GM12878 (cell line): ENCODE measurements at regions not wholly inside any gene's neighbourhood (a gene's known extent, or its start where the extent isn't known, plus 50 kb on each side); places are given as distances from the start of the nearest gene placed in this dataset.

Experiments used
- ATAC-seq: fragments of 200-7000 bp; cut with Tn5 transposase; 3 replicates; pipeline ENCODE4 v1.9.1; 2020; ENCODE audit warnings: mild to moderate bottlenecking, moderate library complexity
- BruUV-seq: library from RNA; stranded (reverse); fragments of 400-500 nt; replicated peaks from 2 replicates; lab custom pipeline; 2021; lab: Mats Ljungman, UMichigan
- CTCF ChIA-PET: fragments of 300-600 bp; sonication (Branson Sonifier 250); formaldehyde crosslinking; extraction: SDS; loops from one replicate; lab custom pipeline; 2021; ENCODE audit warnings: inconsistent platforms; lab: Yijun Ruan, JAX
- POLR2A ChIA-PET: fragments of 350-600 bp; formaldehyde crosslinking; extraction: SDS; loops from one replicate; lab custom pipeline; 2021; ENCODE audit warnings: inconsistent platforms; lab: Charles Lee
- RAD21 ChIA-PET: fragments of 300-600 bp; sonication (Branson Sonifier 250); formaldehyde crosslinking; loops from one replicate; lab custom pipeline; 2023; ENCODE audit warnings: antibody characterized with exemption; ENCODE audit not compliant: unreplicated experiment; lab: Charles Lee
- SMC1A ChIA-PET: fragments of 300-600 bp; sonication (Branson Sonifier 250); formaldehyde crosslinking; loops from one replicate; lab custom pipeline; 2023; ENCODE audit not compliant: unreplicated experiment, uncharacterized antibody; lab: Charles Lee
- DNase-seq: peaks from one replicate; pipeline ENCODE4 v3.0.0-alpha.2; 2011; ENCODE audit warnings: low read depth, low spot score
- FAIRE-seq: peaks from 3 replicates; lab custom pipeline; 2011; peaks lifted over from hg19 to GRCh38; lab: Jason Lieb, UNC
- H2AFZ ChIP-seq: 2 replicates; pipeline ENCODE4 v1.6.0; 2011; ENCODE audit warnings: low read depth, low read length, control low read depth; ENCODE audit not compliant: control insufficient read depth
- H3K27ac ChIP-seq: 2 replicates; pipeline ENCODE4 v1.5.1; 2011; ENCODE audit warnings: control low read depth; ENCODE audit not compliant: control insufficient read depth, insufficient read depth
- H3K27me3 ChIP-seq, 2 experiments: replicated peaks in 1 of 2; 2 replicates each; pipeline versions ENCODE4 v1.6.0 to v1.6.1; 2011; ENCODE audit warnings: low read length in 1 of 2; ENCODE audit not compliant: control insufficient read depth in 2 of 2, insufficient read depth in 2 of 2
- H3K36me3 ChIP-seq, 2 experiments: 2 replicates each; pipeline ENCODE4 v1.5.1; 2011; ENCODE audit warnings: low read length in 1 of 2; ENCODE audit not compliant: control insufficient read depth in 2 of 2, insufficient read depth in 2 of 2
- H3K4me1 ChIP-seq: 2 replicates; pipeline ENCODE4 v1.6.1; 2011; ENCODE audit warnings: mild to moderate bottlenecking, low read length, moderate library complexity, mixed read lengths; ENCODE audit not compliant: control insufficient read depth, insufficient read depth
- H3K4me2 ChIP-seq: 2 replicates; pipeline ENCODE4 v1.6.0; 2011; ENCODE audit warnings: control low read depth; ENCODE audit not compliant: control insufficient read depth, insufficient read depth
- H3K4me3 ChIP-seq: fragments of 200-600 bp; sonication (generic); 2 replicates; pipeline ENCODE4 v1.5.1; 2016
- H3K79me2 ChIP-seq: 2 replicates; pipeline ENCODE4 v1.6.0; 2011; ENCODE audit warnings: low read length; ENCODE audit not compliant: control insufficient read depth, insufficient read depth
- H3K9ac ChIP-seq: 2 replicates; pipeline ENCODE4 v1.8.0; 2011; ENCODE audit warnings: low read length, control low read depth, mixed read lengths; ENCODE audit not compliant: control insufficient read depth, insufficient read depth
- H3K9me3 ChIP-seq: replicated peaks from 3 replicates; pipeline ENCODE4 v1.5.1; 2011; ENCODE audit warnings: mild to moderate bottlenecking, low read length; ENCODE audit not compliant: control insufficient read depth, insufficient read depth
- H4K20me1 ChIP-seq: 2 replicates; pipeline ENCODE4 v1.6.0; 2011; ENCODE audit not compliant: control insufficient read depth, insufficient read depth
- ATF2 ChIP-seq: IDR thresholded peaks from 2 replicates; pipeline ENCODE4 v1.6.1; 2012; ENCODE audit warnings: low read length, inconsistent platforms
- BCLAF1 ChIP-seq: fragments of 450-650 bp; IDR thresholded peaks from 2 replicates; pipeline ENCODE4 v1.6.1; 2017; ENCODE audit warnings: antibody characterized with exemption, mild to moderate bottlenecking, moderate library complexity
- BMI1 ChIP-seq: fragments of 450-650 bp; IDR thresholded peaks from 2 replicates; pipeline ENCODE4 v1.6.1; 2016; ENCODE audit warnings: mild to moderate bottlenecking, moderate library complexity, borderline replicate concordance
- IKZF2 ChIP-seq, 2 experiments: fragments of 450-650 bp; IDR thresholded peaks; 2 replicates each; pipeline ENCODE4 v1.6.1; 2017; ENCODE audit warnings: mild to moderate bottlenecking in 2 of 2, moderate library complexity in 2 of 2
- KLF5 ChIP-seq: fragments of 450-650 bp; IDR thresholded peaks from 2 replicates; pipeline ENCODE4 v1.6.1; 2014; ENCODE audit warnings: mild to moderate bottlenecking; ENCODE audit not compliant: partially characterized antibody
- MYC ChIP-seq: IDR thresholded peaks from 2 replicates; pipeline ENCODE4 v1.6.1; 2011; ENCODE audit warnings: mild to moderate bottlenecking, low read length, moderate library complexity, inconsistent platforms; ENCODE audit not compliant: insufficient read depth, insufficient replicate concordance, insufficient read length, severe bottlenecking
- RELA ChIP-seq: fragments of 450-650 bp; IDR thresholded peaks from 2 replicates; pipeline ENCODE4 v1.8.0; 2014; ENCODE audit warnings: borderline replicate concordance; ENCODE audit not compliant: partially characterized antibody
- USF1 ChIP-seq: IDR thresholded peaks from 2 replicates; pipeline ENCODE4 v1.6.1; 2011; ENCODE audit warnings: borderline replicate concordance, low read depth, mild to moderate bottlenecking, moderate library complexity, mixed read lengths, low read length; ENCODE audit not compliant: insufficient read depth; ENCODE audit errors: extremely low read length
- ZNF274 ChIP-seq: IDR thresholded peaks from one replicate; pipeline ENCODE4 v1.8.0; 2011; ENCODE audit not compliant: insufficient read length, insufficient read depth
- WGBS: methylation state at CpG from one replicate; pipeline ENCODE4 v1.1.6; 2016; ENCODE audit warnings: low lambda C conversion rate; ENCODE audit not compliant: insufficient replicate concordance, insufficient coverage; ENCODE audit errors: missing lambda C conversion rate; 5-methylcytosine and 5-hydroxymethylcytosine counted together
- in situ Hi-C: fragments of 300-500 bp; cut with MboI; formaldehyde crosslinking; loops from 9 replicates; pipeline ENCODE4 v1.14.3; 2018; ENCODE audit warnings: mixed read lengths
- intact Hi-C: fragments of 100-400 bp; cut with micrococcal nuclease; formaldehyde crosslinking; loops from one replicate; pipeline ENCODE4 v1.14.2; 2022; ENCODE audit not compliant: unreplicated experiment
- TF ChIP-seq, protein P1 (sequence below): IDR thresholded peaks from 2 replicates; pipeline ENCODE4 v1.6.1; 2012; ENCODE audit warnings: mild to moderate bottlenecking, low read depth, low read length

DNA sequence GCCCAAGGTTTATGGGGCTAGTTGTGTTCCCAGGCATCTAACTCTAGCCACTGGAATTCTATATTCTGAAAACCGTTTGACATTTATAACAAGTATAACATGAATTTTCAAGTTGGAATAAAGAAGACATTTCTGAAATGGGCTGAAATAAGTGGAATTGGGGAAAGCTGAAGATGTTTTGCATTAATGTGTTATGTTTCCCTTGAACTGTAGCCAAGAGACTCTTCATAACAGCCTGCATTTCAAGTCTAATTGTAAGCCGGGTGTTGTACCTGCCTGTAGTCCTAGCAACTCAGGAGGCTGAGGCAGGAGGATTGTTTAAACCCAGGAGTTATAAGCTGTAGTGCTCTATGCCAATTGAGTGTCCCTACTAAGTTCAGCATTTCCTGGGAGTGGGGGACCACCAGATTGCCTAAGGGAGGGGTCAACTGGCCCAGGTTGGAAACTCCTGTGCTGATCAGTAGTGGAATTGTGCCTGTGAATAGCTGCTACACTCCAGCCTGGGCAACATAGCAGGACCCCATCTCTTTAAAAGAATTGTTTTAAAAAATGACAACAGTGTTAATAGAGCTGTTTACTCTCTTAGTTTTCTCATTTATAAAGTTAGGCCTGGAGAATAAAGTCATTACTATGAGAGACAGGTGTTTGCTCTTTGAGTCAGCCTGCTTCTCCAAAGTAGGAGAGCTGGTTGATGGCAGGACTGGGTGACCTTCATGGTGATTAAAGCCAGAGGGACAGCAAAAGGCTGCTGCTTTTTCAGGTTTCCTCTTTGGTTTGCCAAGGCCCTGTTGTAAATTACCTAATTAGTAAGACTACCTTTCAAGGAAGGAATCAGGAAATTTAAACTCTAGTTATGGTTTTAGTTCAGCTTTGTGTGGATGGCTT, 483.6 kb upstream of the RGS6 start:
- no TSS peak for BruUV-seq
- H3K4me2 ChIP-seq, result no peak overlapping the region
- H3K9ac ChIP-seq, result no peak overlapping the region
- no peak overlapping the region for H2AFZ ChIP-seq
- peaks cover 29% of the 10 kb centered on the region for H3K79me2 ChIP-seq
- DNase-seq (no peak), ATAC-seq (no peak), FAIRE-seq (no peak)
- no peaks in the 10 kb centered on the region for H3K36me3 ChIP-seq
- no peaks in the 10 kb centered on the region for H3K27me3 ChIP-seq
- H3K4me3 ChIP-seq, result no peak overlapping the region
- SMC1A ChIA-PET, result interaction anchor here (0.6 to 8.5 kb wide), 25 partner anchors 8 to 406 kb away, joined by 3 to 63 read pairs (median 4); no protein-coding TSS in a partner anchor
- POLR2A ChIA-PET, result interaction anchor here (0.7 to 1.6 kb wide), 9 partner anchors 8 to 45 kb away, joined by 3 to 6 read pairs (median 5); no protein-coding TSS in a partner anchor
- H3K27ac ChIP-seq, result no peak overlapping the region; the same call in 1 of the 2 replicates
- peaks cover 3% of the 10 kb centered on the region for H3K9me3 ChIP-seq
- intact Hi-C loops, result no loop called here
- CTCF ChIA-PET, result interaction anchor here (0.7 to 1.7 kb wide), 10 partner anchors 8 to 209 kb away, joined by 3 to 4 read pairs (median 3); no protein-coding TSS in a partner anchor
- no peaks in the 10 kb centered on the region for H3K4me1 ChIP-seq
- RAD21 ChIA-PET, result interaction anchor here (0.6 to 3.3 kb wide), 14 partner anchors 8 to 308 kb away, joined by 3 to 17 read pairs (median 4); no protein-coding TSS in a partner anchor
- no peaks in the 10 kb centered on the region for H4K20me1 ChIP-seq
- in situ Hi-C loops, result no loop called here
- WGBS, result 94% methylated on average over 2 of the region's 2 CpGs
- TF ChIP-seq ATF2 (no peak), RELA (no peak), KLF5 (no peak), IKZF2 (IDR thresholded peaks at IDR 0.05) (no peak), USF1 (no peak), MYC (no peak), ZNF274 (no peak), BMI1 (no peak), BCLAF1 (no peak)
- TF ChIP-seq, protein P1, sequence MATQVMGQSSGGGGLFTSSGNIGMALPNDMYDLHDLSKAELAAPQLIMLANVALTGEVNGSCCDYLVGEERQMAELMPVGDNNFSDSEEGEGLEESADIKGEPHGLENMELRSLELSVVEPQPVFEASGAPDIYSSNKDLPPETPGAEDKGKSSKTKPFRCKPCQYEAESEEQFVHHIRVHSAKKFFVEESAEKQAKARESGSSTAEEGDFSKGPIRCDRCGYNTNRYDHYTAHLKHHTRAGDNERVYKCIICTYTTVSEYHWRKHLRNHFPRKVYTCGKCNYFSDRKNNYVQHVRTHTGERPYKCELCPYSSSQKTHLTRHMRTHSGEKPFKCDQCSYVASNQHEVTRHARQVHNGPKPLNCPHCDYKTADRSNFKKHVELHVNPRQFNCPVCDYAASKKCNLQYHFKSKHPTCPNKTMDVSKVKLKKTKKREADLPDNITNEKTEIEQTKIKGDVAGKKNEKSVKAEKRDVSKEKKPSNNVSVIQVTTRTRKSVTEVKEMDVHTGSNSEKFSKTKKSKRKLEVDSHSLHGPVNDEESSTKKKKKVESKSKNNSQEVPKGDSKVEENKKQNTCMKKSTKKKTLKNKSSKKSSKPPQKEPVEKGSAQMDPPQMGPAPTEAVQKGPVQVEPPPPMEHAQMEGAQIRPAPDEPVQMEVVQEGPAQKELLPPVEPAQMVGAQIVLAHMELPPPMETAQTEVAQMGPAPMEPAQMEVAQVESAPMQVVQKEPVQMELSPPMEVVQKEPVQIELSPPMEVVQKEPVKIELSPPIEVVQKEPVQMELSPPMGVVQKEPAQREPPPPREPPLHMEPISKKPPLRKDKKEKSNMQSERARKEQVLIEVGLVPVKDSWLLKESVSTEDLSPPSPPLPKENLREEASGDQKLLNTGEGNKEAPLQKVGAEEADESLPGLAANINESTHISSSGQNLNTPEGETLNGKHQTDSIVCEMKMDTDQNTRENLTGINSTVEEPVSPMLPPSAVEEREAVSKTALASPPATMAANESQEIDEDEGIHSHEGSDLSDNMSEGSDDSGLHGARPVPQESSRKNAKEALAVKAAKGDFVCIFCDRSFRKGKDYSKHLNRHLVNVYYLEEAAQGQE, result no peak
